Lower leg skin (tissue), 3 donors: ENCODE measurements at regions not wholly inside any gene's neighbourhood (a gene's known extent, or its start where the extent isn't known, plus 50 kb on each side); places are given as distances from the start of the nearest gene placed in this dataset.

Experiments
- CTCF ChIP-seq, 3 donors: fragments of 450-650 bp; IDR thresholded peaks; one replicate each; pipeline ENCODE4 v1.5.1; 2016; ENCODE audit warnings: antibody characterized with exemption in 3 of 3, mild to moderate bottlenecking in 3 of 3, moderate library complexity in 2 of 3
- POLR2A ChIP-seq, 2 donors: fragments of 450-650 bp; IDR thresholded peaks; one replicate each; pipeline ENCODE4 v1.6.1; 2016 to 2017; ENCODE audit warnings: antibody characterized with exemption in 2 of 2, mild to moderate bottlenecking in 1 of 2, moderate library complexity in 1 of 2

GRCh38 chr18:39666541-39666940 lies 2100.9 kb upstream of the CELF4 start:
- no peak for TF ChIP-seq CTCF (IDR thresholded peaks at IDR 0.05)
- no peak for TF ChIP-seq POLR2A (IDR thresholded peaks at IDR 0.05)
